CD4-positive, CD25-positive, alpha-beta regulatory T cell (primary cell): ENCODE measurements at regions not wholly inside any gene's neighbourhood (a gene's known extent, or its start where the extent isn't known, plus 50 kb on each side); places are given as distances from the start of the nearest gene placed in this dataset.
"Not testable (repeated sequence)": the region's sequence is repeated elsewhere in the genome, so short reads cannot be mapped to it uniquely, and the experiment has no call there.

Source experiments
- ATAC-seq, 2 donors: fragments of 150-1000 bp; cut with Tn5 transposase; one replicate each; pipeline ENCODE4 v1.10.0; 2021; ENCODE audit warnings: low read depth in 2 of 2, moderate number of reproducible peaks in 2 of 2, moderate library complexity in 1 of 2
- DNase-seq, 3 donors: peaks; one replicate each; pipeline versions ENCODE4 v3.0.0 to v3.0.0-alpha.2; 2012 to 2022; ENCODE audit warnings: mixed read lengths in 1 of 3
- H3K27ac ChIP-seq: one replicate; pipeline ENCODE4 v1.7.0; 2013; ENCODE audit warnings: mild to moderate bottlenecking, low read length; ENCODE audit not compliant: insufficient read depth, poor library complexity, severe bottlenecking
- H3K27me3 ChIP-seq: one replicate; pipeline ENCODE4 v1.7.0; 2013; ENCODE audit warnings: low read length; ENCODE audit not compliant: control insufficient read depth, insufficient read depth
- H3K36me3 ChIP-seq: one replicate; pipeline ENCODE4 v1.7.0; 2013; ENCODE audit warnings: mild to moderate bottlenecking, low read length, moderate library complexity; ENCODE audit not compliant: control insufficient read depth, insufficient read depth
- H3K4me1 ChIP-seq: 2 replicates; pipeline ENCODE4 v1.7.0; 2013; ENCODE audit warnings: mild to moderate bottlenecking, low read length; ENCODE audit not compliant: insufficient read depth, control insufficient read depth, poor library complexity, severe bottlenecking
- H3K4me3 ChIP-seq: one replicate; pipeline ENCODE4 v1.7.0; 2013; ENCODE audit warnings: low read depth, mild to moderate bottlenecking, low read length, moderate library complexity
- H3K9me3 ChIP-seq, 2 experiments: 1 replicate in 1 of 2; 2 replicates in 1 of 2; pipeline ENCODE4 v1.7.0; 2013; ENCODE audit warnings: low read length in 2 of 2, mild to moderate bottlenecking in 1 of 2, moderate library complexity in 1 of 2; ENCODE audit not compliant: control insufficient read depth in 2 of 2
- H3K27ac Mint-ChIP-seq, 3 donors: one replicate each; pipeline ENCODE4 v1.8.0; 2020 to 2022; ENCODE audit warnings: mild to moderate bottlenecking in 3 of 3, mixed read lengths in 3 of 3, moderate library complexity in 2 of 3
- H3K27me3 Mint-ChIP-seq: one replicate; pipeline ENCODE4 v1.8.0; 2022; ENCODE audit warnings: mild to moderate bottlenecking, mixed read lengths
- H3K36me3 Mint-ChIP-seq: one replicate; pipeline ENCODE4 v1.8.0; 2020; ENCODE audit warnings: mixed read lengths
- H3K4me1 Mint-ChIP-seq, 4 donors: one replicate each; pipeline ENCODE4 v1.8.0; 2020 to 2022; ENCODE audit warnings: mixed read lengths in 4 of 4, mild to moderate bottlenecking in 1 of 4
- H3K4me3 Mint-ChIP-seq, 4 donors: one replicate each; pipeline ENCODE4 v1.8.0; 2020 to 2022; ENCODE audit warnings: mild to moderate bottlenecking in 4 of 4, mixed read lengths in 4 of 4, moderate library complexity in 3 of 4
- H3K9me3 Mint-ChIP-seq, 7 donors: one replicate each; pipeline ENCODE4 v1.8.0; 2020 to 2022; ENCODE audit warnings: mixed read lengths in 7 of 7, mild to moderate bottlenecking in 3 of 7, moderate library complexity in 2 of 7

DNA sequence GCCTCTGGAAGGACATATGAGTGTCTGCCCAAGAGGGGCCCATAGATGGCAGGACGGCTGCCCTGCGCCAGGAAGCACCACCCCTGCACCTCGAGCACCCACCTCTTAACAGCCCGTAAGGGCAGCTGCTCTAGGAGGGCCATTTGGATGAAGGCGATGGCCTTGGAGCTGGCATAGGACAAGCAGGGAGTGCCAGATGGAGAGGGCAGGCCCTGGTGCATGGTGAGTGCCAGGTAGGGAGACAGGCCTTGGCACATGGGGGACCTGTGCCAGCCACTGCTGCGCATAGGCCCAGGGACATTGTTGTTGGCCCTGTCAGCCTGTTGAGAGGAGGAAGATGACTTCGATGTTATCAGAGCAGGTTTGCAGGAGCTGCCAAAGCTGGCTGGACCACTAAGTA, 134.2 kb downstream of the SLC25A46 start:
- no peak for ATAC-seq

DNA sequence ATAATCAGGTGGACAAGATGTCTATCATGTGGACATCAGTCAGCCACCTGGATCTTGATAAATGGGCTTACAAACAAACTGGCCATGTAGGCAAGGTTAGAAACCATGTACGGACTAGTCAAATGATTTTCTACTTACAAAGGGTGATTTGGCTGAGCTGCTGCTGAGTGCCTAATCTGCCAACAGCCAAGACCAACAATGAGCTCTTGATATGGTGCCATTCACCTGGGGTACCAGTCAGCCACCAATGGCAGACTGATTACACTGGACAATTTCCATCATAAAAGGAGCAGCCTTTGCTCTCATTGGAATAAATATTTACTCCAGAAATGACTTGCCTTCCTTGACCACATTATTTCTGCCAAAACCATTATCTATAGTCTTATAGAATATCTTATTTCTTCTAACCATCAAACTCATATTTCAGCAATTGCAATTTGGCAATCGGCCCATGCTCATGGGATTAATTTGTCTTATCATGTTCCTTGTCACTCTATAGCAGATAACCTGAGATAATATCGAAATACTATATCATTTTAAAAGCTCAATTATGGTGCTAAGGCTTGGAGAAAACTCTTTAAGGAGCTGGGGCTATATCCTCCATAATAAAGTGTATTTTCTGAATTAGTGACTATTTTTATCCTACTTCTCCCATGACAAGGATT, 135.1 kb downstream of the SLC25A46 start:
- H3K9me3 Mint-ChIP-seq: peaks cover 0 to 1% (median 0%) of the 10 kb centered on the region in 7 donors
- Histone ChIP-seq H3K36me3 (no peaks in the 10 kb centered on the region), H3K27me3 (no peaks in the 10 kb centered on the region), H3K9me3 (no peaks in the 10 kb centered on the region), H3K4me3 (no peak overlapping the region), H3K27ac (no peak overlapping the region), H3K4me1 (no peaks in the 10 kb centered on the region)
- H3K27ac Mint-ChIP-seq: no peak overlapping the region
- no peak overlapping the region for H3K4me3 Mint-ChIP-seq
- DNase-seq (no peak), ATAC-seq (no peak)
- no peaks in the 10 kb centered on the region for H3K36me3 Mint-ChIP-seq
- no peaks in the 10 kb centered on the region for H3K4me1 Mint-ChIP-seq
- no peaks in the 10 kb centered on the region for H3K27me3 Mint-ChIP-seq

More for the DNA sequence above, 134.2 kb downstream of the SLC25A46 start:
- no peaks in the 10 kb centered on the region for H3K36me3 ChIP-seq
- no peaks in the 10 kb centered on the region for H3K4me1 ChIP-seq
- no peak for DNase-seq
- H3K4me1 Mint-ChIP-seq: no peaks in the 10 kb centered on the region
- H3K4me3 ChIP-seq: no peak overlapping the region
- H3K27me3 Mint-ChIP-seq: no peaks in the 10 kb centered on the region
- H3K9me3 ChIP-seq: no peaks in the 10 kb centered on the region
- no peak overlapping the region for H3K27ac ChIP-seq
- no peak overlapping the region for H3K27ac Mint-ChIP-seq
- peaks cover 0 to 1% (median 0%) of the 10 kb centered on the region in 7 donors for H3K9me3 Mint-ChIP-seq
- H3K4me3 Mint-ChIP-seq: no peak overlapping the region
- H3K27me3 ChIP-seq: no peaks in the 10 kb centered on the region
- no peaks in the 10 kb centered on the region for H3K36me3 Mint-ChIP-seq

DNA sequence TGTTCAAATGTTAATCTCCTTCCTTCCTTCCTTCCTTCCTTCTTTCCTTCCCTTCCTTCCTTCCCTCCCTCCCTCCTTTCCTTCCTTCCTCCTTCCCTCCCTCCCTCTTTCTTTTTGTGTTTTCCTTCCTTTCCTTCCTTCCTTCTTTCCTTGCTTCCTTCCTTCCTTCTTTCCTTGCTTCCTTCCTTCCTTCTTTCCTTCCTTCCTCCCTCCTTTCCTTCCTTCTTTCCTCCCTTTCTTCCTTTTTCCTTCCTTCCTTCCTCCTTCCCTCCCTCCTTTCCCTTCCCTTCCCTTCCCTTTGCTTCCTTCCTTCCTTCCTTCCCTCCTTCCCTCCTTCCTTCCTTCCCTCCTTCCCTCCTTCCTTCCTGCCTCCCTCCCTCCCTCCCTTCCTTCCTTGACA, 136.3 kb downstream of the SLC25A46 start:
- H3K27me3 ChIP-seq, ATAC-seq, DNase-seq, H3K27ac ChIP-seq, H3K36me3 ChIP-seq, H3K4me1 Mint-ChIP-seq, H3K9me3 Mint-ChIP-seq, H3K4me3 Mint-ChIP-seq, H3K36me3 Mint-ChIP-seq, H3K9me3 ChIP-seq, H3K27me3 Mint-ChIP-seq, H3K4me3 ChIP-seq, H3K4me1 ChIP-seq, H3K27ac Mint-ChIP-seq: not testable (repeated sequence)

DNA sequence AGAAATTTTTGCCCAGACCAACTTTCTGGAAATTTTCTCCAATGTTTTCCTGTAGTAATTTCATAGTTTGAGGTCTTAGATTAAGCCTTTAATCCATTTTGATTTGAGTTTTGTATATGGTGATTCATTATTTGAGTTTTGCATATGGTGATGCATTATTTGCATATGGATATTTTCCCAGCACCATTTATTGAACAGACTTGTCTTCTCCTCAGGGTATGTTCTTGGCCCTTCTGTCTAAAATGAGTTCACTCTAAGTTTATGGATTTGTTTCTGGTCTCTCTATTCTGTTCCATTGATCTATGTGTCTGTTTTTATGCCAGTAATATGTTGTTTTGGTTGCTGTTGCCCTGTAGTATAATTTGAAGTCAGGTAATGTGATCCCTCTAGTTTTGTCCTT, 139.3 kb downstream of the SLC25A46 start:
- no peaks in the 10 kb centered on the region for H3K27me3 Mint-ChIP-seq
- no peak overlapping the region for H3K4me3 Mint-ChIP-seq
- Histone ChIP-seq H3K36me3 (no peaks in the 10 kb centered on the region), H3K4me1 (no peaks in the 10 kb centered on the region), H3K9me3 (no peaks in the 10 kb centered on the region), H3K27ac (no peak overlapping the region), H3K4me3 (no peak overlapping the region), H3K27me3 (no peaks in the 10 kb centered on the region)
- DNase-seq (no peak), ATAC-seq (no peak)
- peaks cover 0 to 1% (median 0%) of the 10 kb centered on the region in 7 donors for H3K9me3 Mint-ChIP-seq
- no peaks in the 10 kb centered on the region for H3K36me3 Mint-ChIP-seq
- no peak overlapping the region for H3K27ac Mint-ChIP-seq
- H3K4me1 Mint-ChIP-seq: no peaks in the 10 kb centered on the region

DNA sequence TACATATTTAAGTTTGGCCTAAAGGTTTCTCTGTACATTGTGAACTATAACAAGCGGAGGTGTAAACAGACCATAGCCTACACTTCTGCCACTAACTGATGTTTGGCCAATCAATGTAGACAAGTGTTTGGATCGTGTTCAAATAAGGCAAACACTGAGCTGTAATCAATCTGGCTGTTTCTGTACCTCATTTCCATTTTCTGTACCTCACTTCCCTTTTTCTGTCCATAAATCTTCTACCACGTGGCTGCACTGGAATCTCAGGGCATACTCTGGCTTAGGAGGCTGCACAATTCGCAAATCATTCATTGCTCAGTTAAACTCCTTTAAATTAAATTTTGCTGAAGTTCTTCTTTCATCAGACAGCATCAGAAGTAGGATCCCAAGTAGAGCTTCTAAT, 140.9 kb downstream of the SLC25A46 start:
- Mint-ChIP-seq H3K27ac (no peak overlapping the region), H3K9me3 (peaks cover 0 to 1% (median 0%) of the 10 kb centered on the region in 7 donors), H3K4me1 (no peaks in the 10 kb centered on the region), H3K4me3 (no peak overlapping the region), H3K36me3 (no peaks in the 10 kb centered on the region), H3K27me3 (no peaks in the 10 kb centered on the region)
- ATAC-seq (no peak), DNase-seq (no peak)
- H3K27me3 ChIP-seq: no peaks in the 10 kb centered on the region
- no peak overlapping the region for H3K27ac ChIP-seq
- no peak overlapping the region for H3K4me3 ChIP-seq
- no peaks in the 10 kb centered on the region for H3K4me1 ChIP-seq
- H3K9me3 ChIP-seq: no peaks in the 10 kb centered on the region
- no peaks in the 10 kb centered on the region for H3K36me3 ChIP-seq

DNA sequence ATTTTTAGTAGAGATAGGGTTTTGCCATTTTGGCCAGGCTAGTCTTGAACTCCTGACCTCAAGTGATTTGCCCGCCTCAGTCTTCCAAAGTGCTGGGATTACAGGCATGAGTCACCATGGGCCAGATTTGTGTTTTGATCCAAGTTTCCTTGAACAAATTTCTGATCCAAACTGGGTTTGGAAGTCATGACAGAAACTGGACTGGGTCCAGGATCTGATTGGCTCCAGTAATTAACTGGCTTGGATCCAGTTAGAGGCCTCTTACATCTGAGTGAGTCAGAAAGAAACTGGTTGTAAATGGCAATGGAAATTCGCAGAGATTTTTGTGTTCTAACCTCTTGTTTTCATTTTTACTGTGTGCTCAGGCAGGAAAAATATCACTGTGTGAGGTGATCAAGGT, 141.6 kb downstream of the SLC25A46 start:
- no peak overlapping the region for H3K4me3 Mint-ChIP-seq

DNA sequence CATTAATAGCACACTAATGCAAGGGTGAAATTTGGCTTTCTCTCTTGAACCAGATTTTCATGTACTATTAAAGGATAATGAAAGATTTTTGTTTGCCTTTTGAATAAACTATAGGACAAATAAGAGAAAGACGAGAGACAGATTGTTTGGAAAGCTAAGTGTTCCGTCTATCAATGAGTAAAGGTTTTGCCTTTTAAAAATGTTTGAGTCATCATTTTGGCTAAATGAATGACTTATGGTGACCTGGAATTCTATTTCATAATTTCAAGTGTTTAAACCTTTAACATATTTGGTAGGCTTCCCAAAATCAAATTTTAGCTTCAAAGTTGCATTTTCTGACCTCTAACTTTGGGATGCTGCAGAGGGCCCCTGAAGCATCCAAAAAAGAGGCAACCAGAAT, 145.2 kb downstream of the SLC25A46 start:
- Mint-ChIP-seq H3K4me3 (no peak overlapping the region), H3K4me1 (no peaks in the 10 kb centered on the region), H3K36me3 (no peaks in the 10 kb centered on the region), H3K27me3 (no peaks in the 10 kb centered on the region), H3K27ac (no peak overlapping the region), H3K9me3 (peaks cover 0 to 12% (median 3%) of the 10 kb centered on the region in 7 donors)
- no peak overlapping the region for H3K27ac ChIP-seq
- no peaks in the 10 kb centered on the region for H3K4me1 ChIP-seq
- H3K27me3 ChIP-seq: no peaks in the 10 kb centered on the region
- ATAC-seq (no peak), DNase-seq (no peak)
- no peaks in the 10 kb centered on the region for H3K36me3 ChIP-seq
- H3K9me3 ChIP-seq: no peaks in the 10 kb centered on the region
- no peak overlapping the region for H3K4me3 ChIP-seq

More for the DNA sequence above, 141.6 kb downstream of the SLC25A46 start:
- DNase-seq (no peak), ATAC-seq (no peak)
- Histone ChIP-seq H3K9me3 (no peaks in the 10 kb centered on the region), H3K27ac (no peak overlapping the region), H3K4me1 (no peaks in the 10 kb centered on the region), H3K36me3 (no peaks in the 10 kb centered on the region), H3K27me3 (no peaks in the 10 kb centered on the region), H3K4me3 (no peak overlapping the region)
- no peaks in the 10 kb centered on the region for H3K4me1 Mint-ChIP-seq
- H3K27me3 Mint-ChIP-seq: no peaks in the 10 kb centered on the region
- peaks cover 0 to 1% (median 0%) of the 10 kb centered on the region in 7 donors for H3K9me3 Mint-ChIP-seq
- H3K36me3 Mint-ChIP-seq: no peaks in the 10 kb centered on the region
- no peak overlapping the region for H3K27ac Mint-ChIP-seq

DNA sequence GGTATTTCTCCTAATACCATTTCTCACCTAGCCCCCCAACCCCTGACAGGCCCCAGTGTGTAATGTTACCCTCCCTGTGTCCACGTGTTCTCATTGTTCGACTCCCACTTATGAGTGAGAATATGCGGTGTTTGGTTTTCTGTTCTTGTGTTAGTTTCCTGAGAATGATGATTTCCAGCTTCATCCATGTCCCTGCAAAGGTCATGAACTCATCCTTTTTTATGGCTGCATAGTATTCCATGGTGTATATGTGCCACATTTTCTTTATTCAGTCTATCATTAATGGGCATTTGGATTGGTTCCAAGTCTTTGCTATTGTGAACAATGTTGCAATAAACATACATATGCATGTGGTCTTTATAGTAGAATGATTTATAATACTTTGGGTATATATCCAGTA, 148.4 kb downstream of the SLC25A46 start:
- not testable (repeated sequence) for H3K36me3 Mint-ChIP-seq, H3K4me3 Mint-ChIP-seq, H3K4me1 ChIP-seq, ATAC-seq, H3K27me3 ChIP-seq, H3K36me3 ChIP-seq, H3K27ac Mint-ChIP-seq, H3K4me1 Mint-ChIP-seq, H3K9me3 ChIP-seq, H3K4me3 ChIP-seq, H3K27me3 Mint-ChIP-seq, H3K27ac ChIP-seq, DNase-seq
- H3K9me3 Mint-ChIP-seq: peaks cover 1 to 30% (median 7%) of the 10 kb centered on the region in 7 donors
